Gastroesophageal sphincter (tissue), 3 donors: ENCODE measurements at regions not wholly inside any gene's neighbourhood (a gene's known extent, or its start where the extent isn't known, plus 50 kb on each side); places are given as distances from the start of the nearest gene placed in this dataset.

Experiments
- CTCF ChIP-seq, 4 experiments: fragments of 200-600 bp in 2 of 4; fragments of 450-650 bp in 2 of 4; sonication (generic) in 1 of 4; IDR thresholded peaks; one replicate each; pipeline ENCODE4 v1.5.1; 2017 to 2019; ENCODE audit warnings: antibody characterized with exemption in 4 of 4, mild to moderate bottlenecking in 2 of 4, moderate library complexity in 2 of 4
- POLR2A ChIP-seq, 2 donors: fragments of 450-650 bp; IDR thresholded peaks; one replicate each; pipeline ENCODE4 v1.6.1; 2017; ENCODE audit warnings: antibody characterized with exemption in 2 of 2, mild to moderate bottlenecking in 2 of 2, moderate library complexity in 1 of 2

GRCh38 chrX:39601231-39602177 lies 496.3 kb downstream of the BCOR start:
- TF ChIP-seq CTCF (IDR thresholded peaks at IDR 0.05) (no peak), POLR2A (IDR thresholded peaks at IDR 0.05) (no peak)
